ENCODE measurements at regions not wholly inside any gene's neighbourhood (a gene's known extent, or its start where the extent isn't known, plus 50 kb on each side); places are given as distances from the start of the nearest gene placed in this dataset.

GRCh38 chr1:243916160-243916559 is 66.1 kb upstream of the AKT3 start:
- TF ChIP-seq CTCF (IDR thresholded peaks at IDR 0.05), result no peak
- ATAC-seq (ENCODE audit: low FRiP score) (no peak), DNase-seq (ENCODE audit: low spot score) (no peak)

- ATAC-seq (ENCODE audit: low FRiP score), result no peak
- DNase-seq (ENCODE audit: low spot score), result no peak
- TF ChIP-seq CTCF (IDR thresholded peaks at IDR 0.05), result no peak
Observed at GRCh38 chr1:243912347-243912746, 62.3 kb upstream of the AKT3 start.

GRCh38 chr1:243910607-243911006 is 60.6 kb upstream of the AKT3 start:
- ATAC-seq (ENCODE audit: low FRiP score) (no peak), DNase-seq (ENCODE audit: low spot score) (no peak)
- no peak for TF ChIP-seq CTCF (IDR thresholded peaks at IDR 0.05)

- TF ChIP-seq CTCF (IDR thresholded peaks at IDR 0.05), result no peak
- DNase-seq (ENCODE audit: low spot score), result no peak
- no peak for ATAC-seq (ENCODE audit: low FRiP score)
Observed at GRCh38 chr1:243903895-243904294, 53.9 kb upstream of the AKT3 start.

- no peak for ATAC-seq (ENCODE audit: low FRiP score)
- no peak for DNase-seq (ENCODE audit: low spot score)
- TF ChIP-seq CTCF (IDR thresholded peaks at IDR 0.05), result no peak
Observed at GRCh38 chr1:243903041-243903440, 53.0 kb upstream of the AKT3 start.

GRCh38 chr1:243902100-243902499 is 52.1 kb upstream of the AKT3 start:
- ATAC-seq (ENCODE audit: low FRiP score), result no peak
- no peak for TF ChIP-seq CTCF (IDR thresholded peaks at IDR 0.05)
- no peak for DNase-seq (ENCODE audit: low spot score)

Measured in omental fat pad (tissue), 3 donors.